SK-N-SH (cell line): ENCODE measurements at regions not wholly inside any gene's neighbourhood (a gene's known extent, or its start where the extent isn't known, plus 50 kb on each side); places are given as distances from the start of the nearest gene placed in this dataset.

Source experiments
- CTCF ChIA-PET: fragments of 300-600, 350-600 bp; formaldehyde crosslinking; extraction: SDS; loops from one replicate; lab custom pipeline; 2021; lab: Yijun Ruan, JAX
- POLR2A ChIA-PET: fragments of 350-600 bp; sonication (Branson Sonifier 250); formaldehyde crosslinking; extraction: SDS; loops from one replicate; lab custom pipeline; 2020; ENCODE audit warnings: antibody characterized with exemption, inconsistent platforms; lab: Yijun Ruan, JAX
- DNase-seq: peaks from one replicate; pipeline ENCODE4 v3.0.0; 2012
- H2AFZ ChIP-seq: fragments of 200-600 bp; sonication (generic); 2 replicates; pipeline ENCODE4 v1.8.1; 2016; ENCODE audit warnings: antibody characterized with exemption, mild to moderate bottlenecking, low read depth
- H3F3A ChIP-seq: fragments of 200-600 bp; sonication (generic); replicated peaks from 2 replicates; pipeline ENCODE3; 2016; ENCODE audit warnings: antibody characterized with exemption, mild to moderate bottlenecking; ENCODE audit not compliant: insufficient read depth
- H3K27ac ChIP-seq, 2 experiments: fragments of 200-500 bp in 1 of 2; fragments of 200-600 bp in 1 of 2; sonication (Bioruptor generic) in 1 of 2; sonication (generic), shearing (Covaris generic) in 1 of 2; 2 replicates each; pipeline versions ENCODE4 v1.5.1 to v1.6.1; 2014 to 2016; ENCODE audit warnings: low read depth in 2 of 2, inconsistent platforms in 1 of 2, low read length in 1 of 2, mild to moderate bottlenecking in 1 of 2, mixed read lengths in 1 of 2
- H3K27me3 ChIP-seq: fragments of 200-600 bp; sonication (generic), shearing (Covaris generic); 2 replicates; pipeline ENCODE4 v1.6.1; 2016; ENCODE audit warnings: mixed run types; ENCODE audit not compliant: insufficient read depth
- H3K36me3 ChIP-seq, 2 experiments: fragments of 200-500 bp in 1 of 2; fragments of 200-600 bp in 1 of 2; sonication (Bioruptor generic) in 1 of 2; sonication (generic) in 1 of 2; replicated peaks in 1 of 2; 2 replicates each; pipeline versions ENCODE3 to v1.5.1; 2014 to 2016; ENCODE audit warnings: low read length in 1 of 2, mild to moderate bottlenecking in 1 of 2; ENCODE audit not compliant: insufficient read depth in 2 of 2, control insufficient read depth in 1 of 2
- H3K4me1 ChIP-seq, 2 experiments: fragments of 200-500 bp in 1 of 2; fragments of 200-600 bp in 1 of 2; sonication (Bioruptor generic) in 1 of 2; sonication (generic), shearing (Covaris generic) in 1 of 2; 2 replicates each; pipeline versions ENCODE4 v1.5.1 to v1.6.1; 2014 to 2016; ENCODE audit warnings: low read depth in 1 of 2, low read length in 1 of 2, mixed run types in 1 of 2; ENCODE audit not compliant: insufficient read depth in 2 of 2, control insufficient read depth in 1 of 2
- H3K4me2 ChIP-seq: fragments of 200-600 bp; sonication (generic), shearing (Covaris generic); 2 replicates; pipeline ENCODE4 v1.6.1; 2017; ENCODE audit warnings: mixed run types
- H3K4me3 ChIP-seq, 2 experiments: fragments of 200-500 bp in 1 of 2; fragments of 200-600 bp in 1 of 2; sonication (Bioruptor generic) in 1 of 2; sonication (generic), shearing (Covaris generic) in 1 of 2; 2 replicates each; pipeline versions ENCODE4 v1.5.1 to v1.8.1; 2014 to 2016; ENCODE audit warnings: low read depth in 2 of 2, inconsistent platforms in 1 of 2, low read length in 1 of 2, mild to moderate bottlenecking in 1 of 2, mixed read lengths in 1 of 2, moderate library complexity in 1 of 2
- H3K79me2 ChIP-seq: fragments of 200-600 bp; sonication (generic); 2 replicates; pipeline ENCODE4 v1.8.1; 2017; ENCODE audit warnings: mild to moderate bottlenecking; ENCODE audit not compliant: insufficient read depth
- H3K9ac ChIP-seq: fragments of 200-600 bp; sonication (generic); 2 replicates; pipeline ENCODE4 v1.6.1; 2017; ENCODE audit warnings: mixed run types
- H3K9me2 ChIP-seq: fragments of 200-600 bp; sonication (generic); 2 replicates; pipeline ENCODE4 v1.6.1; 2017; ENCODE audit warnings: mixed run types
- H3K9me3 ChIP-seq: fragments of 200-600 bp; sonication (generic); 2 replicates; pipeline ENCODE4 v1.6.1; 2017; ENCODE audit warnings: mixed run types, mild to moderate bottlenecking, moderate library complexity
- H4K20me1 ChIP-seq: fragments of 200-600 bp; sonication (generic); 2 replicates; pipeline ENCODE4 v1.6.1; 2017; ENCODE audit warnings: mild to moderate bottlenecking, mixed run types; ENCODE audit not compliant: insufficient read depth
- CHD2 ChIP-seq: fragments of 150-350 bp; IDR thresholded peaks from 2 replicates; pipeline ENCODE4 v1.6.1; 2018; ENCODE audit warnings: low read length; ENCODE audit not compliant: partially characterized antibody
- ELF1 ChIP-seq: IDR thresholded peaks from 2 replicates; pipeline ENCODE4 v1.4.0; 2012
- EP300 ChIP-seq, 2 experiments: IDR thresholded peaks; 2 replicates each; pipeline versions ENCODE4 v1.4.0 to v1.6.1; 2012; ENCODE audit warnings: borderline replicate concordance in 1 of 2, low read depth in 1 of 2, low read length in 1 of 2
- FOXJ3 ChIP-seq: sonication (generic); formaldehyde crosslinking; IDR thresholded peaks from 2 replicates; pipeline ENCODE4 v1.5.1; 2020; ENCODE audit warnings: mild to moderate bottlenecking, missing genetic modification reagents
- FOXM1 ChIP-seq: IDR thresholded peaks from 2 replicates; pipeline ENCODE4 v1.4.0; 2012; ENCODE audit warnings: low read depth, mild to moderate bottlenecking
- GABPA ChIP-seq: IDR thresholded peaks from 2 replicates; pipeline ENCODE4 v1.4.0; 2012; ENCODE audit warnings: low read depth, mild to moderate bottlenecking
- GATA2 ChIP-seq: sonication (generic); formaldehyde crosslinking; IDR thresholded peaks from 2 replicates; pipeline ENCODE4 v1.5.0; 2020; ENCODE audit warnings: mild to moderate bottlenecking, missing genetic modification reagents
- MEF2A ChIP-seq: IDR thresholded peaks from 2 replicates; pipeline ENCODE4 v1.4.0; 2012; ENCODE audit warnings: low read depth, borderline replicate concordance
- MXI1 ChIP-seq: IDR thresholded peaks from 2 replicates; pipeline ENCODE4 v1.6.1; 2012; ENCODE audit warnings: mild to moderate bottlenecking, low read depth, low read length, improper control_type of control experiment
- NFIC ChIP-seq: IDR thresholded peaks from 2 replicates; pipeline ENCODE4 v1.4.0; 2012; ENCODE audit warnings: borderline replicate concordance
- NRF1 ChIP-seq: IDR thresholded peaks from 2 replicates; pipeline ENCODE4 v1.6.1; 2012; ENCODE audit warnings: low read depth, mild to moderate bottlenecking, low read length
- RAD21 ChIP-seq: IDR thresholded peaks from 2 replicates; pipeline ENCODE4 v1.6.1; 2012; ENCODE audit warnings: mild to moderate bottlenecking, low read length
- RXRA ChIP-seq: IDR thresholded peaks from 2 replicates; pipeline ENCODE4 v1.4.0; 2012; ENCODE audit warnings: low read depth, mild to moderate bottlenecking, borderline replicate concordance
- SIN3A ChIP-seq: IDR thresholded peaks from 2 replicates; pipeline ENCODE4 v1.6.1; 2012; ENCODE audit warnings: low read depth, mild to moderate bottlenecking, low read length, moderate library complexity, borderline replicate concordance
- WGBS: methylation state at CpG from one replicate; pipeline ENCODE4 v1.1.6; 2017; ENCODE audit warnings: low lambda C conversion rate; 5-methylcytosine and 5-hydroxymethylcytosine counted together
- TF ChIP-seq, protein P1 (sequence below): IDR thresholded peaks from 2 replicates; pipeline ENCODE4 v1.4.0; 2012; ENCODE audit warnings: low read depth, borderline replicate concordance
- TF ChIP-seq, protein P2 (sequence below): fragments of 200-600 bp; sonication (generic); IDR thresholded peaks from 2 replicates; pipeline ENCODE4 v1.6.1; 2017; ENCODE audit warnings: antibody characterized with exemption, mild to moderate bottlenecking, moderate library complexity
- TF ChIP-seq, protein P3 (sequence below): IDR thresholded peaks from 2 replicates; pipeline ENCODE4 v1.4.0; 2012; ENCODE audit warnings: low read depth
- TF ChIP-seq, protein P4 (sequence below): IDR thresholded peaks from 2 replicates; pipeline ENCODE4 v1.4.0; 2012; ENCODE audit warnings: low read depth, borderline replicate concordance
- TF ChIP-seq, protein P5 (sequence below): fragments of 150-350 bp; IDR thresholded peaks from 2 replicates; pipeline ENCODE4 v1.6.1; 2017; ENCODE audit warnings: antibody characterized with exemption, low read length, low read depth, borderline replicate concordance

DNA sequence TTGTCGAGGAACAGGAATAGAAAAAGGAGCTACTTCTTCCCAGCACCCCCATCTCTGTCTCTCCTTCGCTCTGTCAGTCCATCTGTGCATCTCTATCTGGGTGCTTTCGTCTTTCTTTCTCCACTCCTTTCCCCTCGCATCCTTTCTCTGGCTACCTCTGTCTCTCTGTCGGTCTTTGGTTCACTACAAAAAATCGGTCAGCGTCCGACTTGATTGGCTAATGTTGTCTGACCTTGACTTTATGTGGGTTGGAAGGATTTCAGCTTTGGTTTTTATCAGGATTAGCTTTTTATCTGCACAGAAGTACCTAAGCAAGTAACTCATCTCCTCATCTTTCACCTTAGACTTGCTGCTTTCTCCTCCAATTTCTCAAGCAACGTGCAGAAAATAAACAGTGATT is 575.2 kb upstream of the ZNF462 start:
- H2AFZ ChIP-seq = no peak overlapping the region
- H3K27ac ChIP-seq = peak overlapping the region in 1 of 2 experiments; percentile 86; a peak in 2 of 4 replicates
- TF ChIP-seq CHD2 = no peak
- no peak for TF ChIP-seq GABPA
- TF ChIP-seq EP300 (IDR thresholded peaks at IDR 0.05; ENCODE audit: borderline replicate concordance in 1 of 2, low read depth in 1 of 2, low read length in 1 of 2) = no peak
- TF ChIP-seq, all 33 proteins: peak for 0
- Histone ChIP-seq H3K9me3 (no peaks in the 10 kb centered on the region), H3K79me2 (no peaks in the 10 kb centered on the region), H3K27me3 (no peaks in the 10 kb centered on the region), H3F3A (no peaks in the 10 kb centered on the region), H4K20me1 (no peaks in the 10 kb centered on the region), H3K9me2 (no peaks in the 10 kb centered on the region), H3K4me3 (no peak overlapping the region), H3K9ac (no peak overlapping the region), H3K4me1 (peaks cover 0 to 25% of the 10 kb centered on the region in 2 experiments; a peak in 2 of 4 replicates), H3K36me3 (no peaks in the 10 kb centered on the region), H3K4me2 (no peak overlapping the region)
- no peak for DNase-seq
- CTCF ChIA-PET = interaction anchor here (1.0 kb wide), 1 partner anchor 26 kb away, joined by 3 read pairs; no protein-coding TSS in a partner anchor
- POLR2A ChIA-PET = no interaction called here
- WGBS = 58% methylated on average over 9 of the region's 9 CpGs

DNA sequence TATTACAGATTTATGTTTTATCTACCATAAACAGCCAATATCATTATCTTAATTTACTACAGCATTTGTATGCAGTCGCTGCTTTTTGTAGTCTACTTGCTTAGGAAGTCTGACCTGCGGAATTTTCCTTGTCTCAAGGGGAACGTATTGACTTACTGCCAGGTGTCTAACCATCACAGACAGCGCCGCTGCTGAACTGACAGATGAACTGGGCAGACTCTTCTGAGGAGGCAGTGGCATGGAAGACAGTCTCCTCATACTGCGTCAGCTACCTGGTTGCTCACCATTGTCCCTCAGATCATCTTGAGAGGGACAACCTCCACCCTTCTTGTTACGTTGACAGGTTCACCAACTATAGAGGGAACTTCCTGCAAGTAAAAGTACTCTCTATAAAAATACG is 574.3 kb upstream of the ZNF462 start:
- Histone ChIP-seq H3K27me3 (no peaks in the 10 kb centered on the region), H3F3A (no peaks in the 10 kb centered on the region), H4K20me1 (no peaks in the 10 kb centered on the region), H3K4me3 (no peak overlapping the region), H3K9me2 (no peaks in the 10 kb centered on the region)
- CTCF ChIA-PET = no interaction called here
- POLR2A ChIA-PET = no interaction called here
- TF ChIP-seq EP300 (IDR thresholded peaks at IDR 0.05; ENCODE audit: borderline replicate concordance in 1 of 2, low read depth in 1 of 2, low read length in 1 of 2) = no peak
- TF ChIP-seq SIN3A = no peak
- no peak for TF ChIP-seq GATA2 (CRISPR knock-in tag)
- TF ChIP-seq RAD21 = no peak
- no peak for TF ChIP-seq MXI1
- TF ChIP-seq, protein P1, sequence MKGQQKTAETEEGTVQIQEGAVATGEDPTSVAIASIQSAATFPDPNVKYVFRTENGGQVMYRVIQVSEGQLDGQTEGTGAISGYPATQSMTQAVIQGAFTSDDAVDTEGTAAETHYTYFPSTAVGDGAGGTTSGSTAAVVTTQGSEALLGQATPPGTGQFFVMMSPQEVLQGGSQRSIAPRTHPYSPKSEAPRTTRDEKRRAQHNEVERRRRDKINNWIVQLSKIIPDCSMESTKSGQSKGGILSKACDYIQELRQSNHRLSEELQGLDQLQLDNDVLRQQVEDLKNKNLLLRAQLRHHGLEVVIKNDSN = no peak
- TF ChIP-seq RXRA = no peak
- TF ChIP-seq ELF1 = no peak
- no peak for TF ChIP-seq FOXJ3
- no peak for TF ChIP-seq NRF1
- no peak for TF ChIP-seq NFIC
- TF ChIP-seq MEF2A = no peak
- TF ChIP-seq FOXM1 = no peak
- TF ChIP-seq, protein P2, sequence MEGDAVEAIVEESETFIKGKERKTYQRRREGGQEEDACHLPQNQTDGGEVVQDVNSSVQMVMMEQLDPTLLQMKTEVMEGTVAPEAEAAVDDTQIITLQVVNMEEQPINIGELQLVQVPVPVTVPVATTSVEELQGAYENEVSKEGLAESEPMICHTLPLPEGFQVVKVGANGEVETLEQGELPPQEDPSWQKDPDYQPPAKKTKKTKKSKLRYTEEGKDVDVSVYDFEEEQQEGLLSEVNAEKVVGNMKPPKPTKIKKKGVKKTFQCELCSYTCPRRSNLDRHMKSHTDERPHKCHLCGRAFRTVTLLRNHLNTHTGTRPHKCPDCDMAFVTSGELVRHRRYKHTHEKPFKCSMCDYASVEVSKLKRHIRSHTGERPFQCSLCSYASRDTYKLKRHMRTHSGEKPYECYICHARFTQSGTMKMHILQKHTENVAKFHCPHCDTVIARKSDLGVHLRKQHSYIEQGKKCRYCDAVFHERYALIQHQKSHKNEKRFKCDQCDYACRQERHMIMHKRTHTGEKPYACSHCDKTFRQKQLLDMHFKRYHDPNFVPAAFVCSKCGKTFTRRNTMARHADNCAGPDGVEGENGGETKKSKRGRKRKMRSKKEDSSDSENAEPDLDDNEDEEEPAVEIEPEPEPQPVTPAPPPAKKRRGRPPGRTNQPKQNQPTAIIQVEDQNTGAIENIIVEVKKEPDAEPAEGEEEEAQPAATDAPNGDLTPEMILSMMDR = no peak
- TF ChIP-seq, protein P3, sequence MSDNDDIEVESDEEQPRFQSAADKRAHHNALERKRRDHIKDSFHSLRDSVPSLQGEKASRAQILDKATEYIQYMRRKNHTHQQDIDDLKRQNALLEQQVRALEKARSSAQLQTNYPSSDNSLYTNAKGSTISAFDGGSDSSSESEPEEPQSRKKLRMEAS = no peak
- TF ChIP-seq, protein P4, sequence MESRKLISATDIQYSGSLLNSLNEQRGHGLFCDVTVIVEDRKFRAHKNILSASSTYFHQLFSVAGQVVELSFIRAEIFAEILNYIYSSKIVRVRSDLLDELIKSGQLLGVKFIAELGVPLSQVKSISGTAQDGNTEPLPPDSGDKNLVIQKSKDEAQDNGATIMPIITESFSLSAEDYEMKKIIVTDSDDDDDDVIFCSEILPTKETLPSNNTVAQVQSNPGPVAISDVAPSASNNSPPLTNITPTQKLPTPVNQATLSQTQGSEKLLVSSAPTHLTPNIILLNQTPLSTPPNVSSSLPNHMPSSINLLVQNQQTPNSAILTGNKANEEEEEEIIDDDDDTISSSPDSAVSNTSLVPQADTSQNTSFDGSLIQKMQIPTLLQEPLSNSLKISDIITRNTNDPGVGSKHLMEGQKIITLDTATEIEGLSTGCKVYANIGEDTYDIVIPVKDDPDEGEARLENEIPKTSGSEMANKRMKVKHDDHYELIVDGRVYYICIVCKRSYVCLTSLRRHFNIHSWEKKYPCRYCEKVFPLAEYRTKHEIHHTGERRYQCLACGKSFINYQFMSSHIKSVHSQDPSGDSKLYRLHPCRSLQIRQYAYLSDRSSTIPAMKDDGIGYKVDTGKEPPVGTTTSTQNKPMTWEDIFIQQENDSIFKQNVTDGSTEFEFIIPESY = no peak
- TF ChIP-seq, protein P5, sequence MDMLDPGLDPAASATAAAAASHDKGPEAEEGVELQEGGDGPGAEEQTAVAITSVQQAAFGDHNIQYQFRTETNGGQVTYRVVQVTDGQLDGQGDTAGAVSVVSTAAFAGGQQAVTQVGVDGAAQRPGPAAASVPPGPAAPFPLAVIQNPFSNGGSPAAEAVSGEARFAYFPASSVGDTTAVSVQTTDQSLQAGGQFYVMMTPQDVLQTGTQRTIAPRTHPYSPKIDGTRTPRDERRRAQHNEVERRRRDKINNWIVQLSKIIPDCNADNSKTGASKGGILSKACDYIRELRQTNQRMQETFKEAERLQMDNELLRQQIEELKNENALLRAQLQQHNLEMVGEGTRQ = no peak
- TF ChIP-seq, all 33 proteins: peak for 0
- Histone ChIP-seq H3K79me2 (no peaks in the 10 kb centered on the region), H3K9me3 (no peaks in the 10 kb centered on the region), H3K36me3 (no peaks in the 10 kb centered on the region), H3K9ac (no peak overlapping the region), H3K4me1 (peaks cover 0 to 22% of the 10 kb centered on the region in 2 experiments; a peak in 2 of 4 replicates), H2AFZ (no peak overlapping the region), H3K27ac (no peak overlapping the region), H3K4me2 (no peak overlapping the region)
- DNase-seq = no peak
- WGBS = 51% methylated on average over 7 of the region's 8 CpGs
